Neural cell (in vitro differentiated cells): ENCODE measurements at regions not wholly inside any gene's neighbourhood (a gene's known extent, or its start where the extent isn't known, plus 50 kb on each side); places are given as distances from the start of the nearest gene placed in this dataset.

Source experiments
- EP300 ChIP-seq: fragments of 450-650 bp; conservative IDR thresholded peaks from 2 replicates; pipeline ENCODE4 v1.6.1; 2014; ENCODE audit warnings: antibody characterized with exemption, mild to moderate bottlenecking, moderate library complexity; ENCODE audit not compliant: poor library complexity, severe bottlenecking
- EZH2 ChIP-seq: fragments of 200-600, 300-800 bp; shearing (Covaris generic), sonication (generic); IDR thresholded peaks from 2 replicates; pipeline ENCODE4 v1.6.1; 2014; ENCODE audit warnings: antibody characterized with exemption, low read length, borderline replicate concordance, mild to moderate bottlenecking; ENCODE audit not compliant: insufficient read depth, poor library complexity, severe bottlenecking
- MXI1 ChIP-seq: fragments of 450-650 bp; conservative IDR thresholded peaks from 2 replicates; pipeline ENCODE4 v1.6.1; 2014; ENCODE audit warnings: antibody characterized with exemption, mild to moderate bottlenecking; ENCODE audit not compliant: poor library complexity, severe bottlenecking
- POLR2AphosphoS5 ChIP-seq: IDR thresholded peaks from 2 replicates; pipeline ENCODE4 v1.6.1; 2012
- RAD21 ChIP-seq: fragments of 450-650 bp; conservative IDR thresholded peaks from 2 replicates; pipeline ENCODE4 v1.6.1; 2014; ENCODE audit warnings: antibody characterized with exemption, mild to moderate bottlenecking, moderate library complexity
- SMC3 ChIP-seq: fragments of 450-650 bp; conservative IDR thresholded peaks from 2 replicates; pipeline ENCODE4 v1.6.1; 2014; ENCODE audit warnings: antibody characterized with exemption, mild to moderate bottlenecking, moderate library complexity; ENCODE audit not compliant: poor library complexity
- TAF1 ChIP-seq: IDR thresholded peaks from 2 replicates; pipeline ENCODE4 v1.6.1; 2012; ENCODE audit warnings: low read depth
- TF ChIP-seq, protein P1 (sequence below): IDR thresholded peaks from 2 replicates; pipeline ENCODE4 v1.6.1; 2012; ENCODE audit warnings: borderline replicate concordance
- TF ChIP-seq, protein P2 (sequence below): fragments of 450-650 bp; IDR thresholded peaks from 2 replicates; pipeline ENCODE4 v1.5.1; 2014; ENCODE audit warnings: antibody characterized with exemption, mild to moderate bottlenecking, moderate library complexity; ENCODE audit not compliant: poor library complexity, severe bottlenecking

DNA sequence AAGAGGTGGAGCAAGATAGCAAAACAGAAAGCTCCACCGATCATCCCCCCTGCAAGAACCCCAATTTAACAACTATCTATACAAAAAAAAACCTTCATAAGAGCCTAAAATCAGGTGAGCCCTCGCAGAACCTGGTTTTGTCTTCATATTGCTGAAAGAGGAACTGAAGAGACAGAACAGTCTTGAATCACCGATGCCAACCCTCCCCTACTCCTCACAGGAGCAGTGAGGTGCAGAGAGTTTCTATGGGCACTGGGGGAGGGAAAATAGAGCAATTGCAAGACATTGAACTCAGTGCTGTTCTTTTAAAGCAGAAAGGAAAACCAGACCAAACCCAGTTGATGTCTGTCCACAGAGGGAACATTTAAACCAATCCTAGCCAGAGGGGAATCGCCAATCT, 1370.3 kb downstream of the FAM133A start:
- TF ChIP-seq SMC3 (no peak), EP300 (no peak), TAF1 (no peak), POLR2AphosphoS5 (no peak), EZH2 (no peak), RAD21 (no peak), MXI1 (no peak)
- TF ChIP-seq, protein P1, sequence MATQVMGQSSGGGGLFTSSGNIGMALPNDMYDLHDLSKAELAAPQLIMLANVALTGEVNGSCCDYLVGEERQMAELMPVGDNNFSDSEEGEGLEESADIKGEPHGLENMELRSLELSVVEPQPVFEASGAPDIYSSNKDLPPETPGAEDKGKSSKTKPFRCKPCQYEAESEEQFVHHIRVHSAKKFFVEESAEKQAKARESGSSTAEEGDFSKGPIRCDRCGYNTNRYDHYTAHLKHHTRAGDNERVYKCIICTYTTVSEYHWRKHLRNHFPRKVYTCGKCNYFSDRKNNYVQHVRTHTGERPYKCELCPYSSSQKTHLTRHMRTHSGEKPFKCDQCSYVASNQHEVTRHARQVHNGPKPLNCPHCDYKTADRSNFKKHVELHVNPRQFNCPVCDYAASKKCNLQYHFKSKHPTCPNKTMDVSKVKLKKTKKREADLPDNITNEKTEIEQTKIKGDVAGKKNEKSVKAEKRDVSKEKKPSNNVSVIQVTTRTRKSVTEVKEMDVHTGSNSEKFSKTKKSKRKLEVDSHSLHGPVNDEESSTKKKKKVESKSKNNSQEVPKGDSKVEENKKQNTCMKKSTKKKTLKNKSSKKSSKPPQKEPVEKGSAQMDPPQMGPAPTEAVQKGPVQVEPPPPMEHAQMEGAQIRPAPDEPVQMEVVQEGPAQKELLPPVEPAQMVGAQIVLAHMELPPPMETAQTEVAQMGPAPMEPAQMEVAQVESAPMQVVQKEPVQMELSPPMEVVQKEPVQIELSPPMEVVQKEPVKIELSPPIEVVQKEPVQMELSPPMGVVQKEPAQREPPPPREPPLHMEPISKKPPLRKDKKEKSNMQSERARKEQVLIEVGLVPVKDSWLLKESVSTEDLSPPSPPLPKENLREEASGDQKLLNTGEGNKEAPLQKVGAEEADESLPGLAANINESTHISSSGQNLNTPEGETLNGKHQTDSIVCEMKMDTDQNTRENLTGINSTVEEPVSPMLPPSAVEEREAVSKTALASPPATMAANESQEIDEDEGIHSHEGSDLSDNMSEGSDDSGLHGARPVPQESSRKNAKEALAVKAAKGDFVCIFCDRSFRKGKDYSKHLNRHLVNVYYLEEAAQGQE: no peak
- TF ChIP-seq, protein P2, sequence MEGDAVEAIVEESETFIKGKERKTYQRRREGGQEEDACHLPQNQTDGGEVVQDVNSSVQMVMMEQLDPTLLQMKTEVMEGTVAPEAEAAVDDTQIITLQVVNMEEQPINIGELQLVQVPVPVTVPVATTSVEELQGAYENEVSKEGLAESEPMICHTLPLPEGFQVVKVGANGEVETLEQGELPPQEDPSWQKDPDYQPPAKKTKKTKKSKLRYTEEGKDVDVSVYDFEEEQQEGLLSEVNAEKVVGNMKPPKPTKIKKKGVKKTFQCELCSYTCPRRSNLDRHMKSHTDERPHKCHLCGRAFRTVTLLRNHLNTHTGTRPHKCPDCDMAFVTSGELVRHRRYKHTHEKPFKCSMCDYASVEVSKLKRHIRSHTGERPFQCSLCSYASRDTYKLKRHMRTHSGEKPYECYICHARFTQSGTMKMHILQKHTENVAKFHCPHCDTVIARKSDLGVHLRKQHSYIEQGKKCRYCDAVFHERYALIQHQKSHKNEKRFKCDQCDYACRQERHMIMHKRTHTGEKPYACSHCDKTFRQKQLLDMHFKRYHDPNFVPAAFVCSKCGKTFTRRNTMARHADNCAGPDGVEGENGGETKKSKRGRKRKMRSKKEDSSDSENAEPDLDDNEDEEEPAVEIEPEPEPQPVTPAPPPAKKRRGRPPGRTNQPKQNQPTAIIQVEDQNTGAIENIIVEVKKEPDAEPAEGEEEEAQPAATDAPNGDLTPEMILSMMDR: no peak
